HG03280 (cell line): ENCODE measurements at regions not wholly inside any gene's neighbourhood (a gene's known extent, or its start where the extent isn't known, plus 50 kb on each side); places are given as distances from the start of the nearest gene placed in this dataset.
A peak's percentile ranks its signal among the peaks of the same experiment; 100 is the strongest.

Experiments
- ATAC-seq: cut with Tn5 transposase; IDR thresholded peaks from one replicate; pipeline ENCODE4 v1.9.1; 2021; ENCODE audit warnings: mild to moderate bottlenecking, moderate library complexity; ENCODE audit not compliant: unreplicated experiment

GRCh38 chr13:99027661-99028425 is 50.0 kb upstream of the DOCK9 start:
- ATAC-seq = no peak

- no peak for ATAC-seq
These were observed 51.0 kb upstream of the DOCK9 start for GRCh38 chr13:99028890-99029289.

- no peak for ATAC-seq
These were observed 51.7 kb upstream of the DOCK9 start for GRCh38 chr13:99029576-99029975.

GRCh38 chr13:99030326-99030725 is 52.5 kb upstream of the DOCK9 start:
- no peak for ATAC-seq

GRCh38 chr13:99031832-99032231 is 54.0 kb upstream of the DOCK9 start:
- ATAC-seq = no peak

GRCh38 chr13:99033814-99034213 is 56.0 kb upstream of the DOCK9 start:
- no peak for ATAC-seq

- ATAC-seq = no peak
These were observed 56.6 kb upstream of the DOCK9 start for GRCh38 chr13:99034333-99035085.

GRCh38 chr13:99035715-99036114 is 57.9 kb upstream of the DOCK9 start:
- ATAC-seq = no peak

- ATAC-seq = no peak
These were observed 59.9 kb upstream of the DOCK9 start for GRCh38 chr13:99037756-99038155.

- no peak for ATAC-seq
These were observed 61.9 kb upstream of the DOCK9 start for GRCh38 chr13:99039718-99040280.

- ATAC-seq = no peak
These were observed 62.8 kb upstream of the DOCK9 start for GRCh38 chr13:99040536-99041131.

- no peak for ATAC-seq
These were observed 63.5 kb upstream of the DOCK9 start for GRCh38 chr13:99041337-99041736.

- ATAC-seq = peak; percentile 36
These were observed 63.9 kb upstream of the DOCK9 start for GRCh38 chr13:99041788-99042187.

GRCh38 chr13:99042521-99043250 is 64.8 kb upstream of the DOCK9 start:
- ATAC-seq = no peak

- ATAC-seq = no peak
These were observed 66.0 kb upstream of the DOCK9 start for GRCh38 chr13:99043831-99044231.

- no peak for ATAC-seq
These were observed 66.9 kb upstream of the DOCK9 start for GRCh38 chr13:99044764-99045163.

- ATAC-seq = no peak
These were observed 67.5 kb upstream of the DOCK9 start for GRCh38 chr13:99045396-99045795.

GRCh38 chr13:99046851-99047250 is 69.0 kb upstream of the DOCK9 start:
- ATAC-seq = no peak

GRCh38 chr13:99050983-99051488 is 73.2 kb upstream of the DOCK9 start:
- no peak for ATAC-seq

GRCh38 chr13:99051768-99052455 is 74.0 kb upstream of the DOCK9 start:
- ATAC-seq = no peak
